ENCODE measurements at regions not wholly inside any gene's neighbourhood (a gene's known extent, or its start where the extent isn't known, plus 50 kb on each side); places are given as distances from the start of the nearest gene placed in this dataset.

DNA sequence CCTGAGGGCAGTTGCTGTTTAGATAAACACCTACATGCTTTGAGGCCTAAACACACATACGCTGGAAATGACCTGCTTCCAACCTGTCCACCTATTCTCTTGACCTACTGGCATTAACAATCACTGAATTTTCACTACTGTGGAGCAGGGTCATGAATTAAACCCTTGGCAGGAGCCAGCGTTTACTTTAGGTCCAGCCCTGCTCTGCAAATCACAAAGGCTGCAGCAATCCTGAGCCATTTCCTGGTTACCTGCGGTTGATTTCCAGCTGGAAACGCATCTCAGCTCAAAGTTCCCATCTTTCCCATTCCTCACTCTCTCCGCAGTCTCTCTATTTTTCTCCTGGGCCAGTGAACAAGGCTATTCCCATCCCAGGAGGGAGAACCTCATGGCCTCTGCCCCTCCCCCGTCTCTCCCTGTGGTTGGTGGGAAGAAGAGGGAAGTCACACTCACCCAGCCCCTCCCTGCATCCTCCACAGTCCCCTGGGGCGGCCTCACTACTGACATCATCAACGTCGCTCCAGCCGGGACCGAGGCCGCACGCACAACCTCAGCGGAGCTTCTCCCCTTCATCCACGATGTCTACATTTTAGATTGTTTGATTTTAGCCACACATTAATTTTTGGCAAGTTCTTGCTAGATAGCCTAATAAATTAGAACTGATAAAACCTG is 84.5 kb upstream of the SNTG2 start:
- TF ChIP-seq, protein P1, sequence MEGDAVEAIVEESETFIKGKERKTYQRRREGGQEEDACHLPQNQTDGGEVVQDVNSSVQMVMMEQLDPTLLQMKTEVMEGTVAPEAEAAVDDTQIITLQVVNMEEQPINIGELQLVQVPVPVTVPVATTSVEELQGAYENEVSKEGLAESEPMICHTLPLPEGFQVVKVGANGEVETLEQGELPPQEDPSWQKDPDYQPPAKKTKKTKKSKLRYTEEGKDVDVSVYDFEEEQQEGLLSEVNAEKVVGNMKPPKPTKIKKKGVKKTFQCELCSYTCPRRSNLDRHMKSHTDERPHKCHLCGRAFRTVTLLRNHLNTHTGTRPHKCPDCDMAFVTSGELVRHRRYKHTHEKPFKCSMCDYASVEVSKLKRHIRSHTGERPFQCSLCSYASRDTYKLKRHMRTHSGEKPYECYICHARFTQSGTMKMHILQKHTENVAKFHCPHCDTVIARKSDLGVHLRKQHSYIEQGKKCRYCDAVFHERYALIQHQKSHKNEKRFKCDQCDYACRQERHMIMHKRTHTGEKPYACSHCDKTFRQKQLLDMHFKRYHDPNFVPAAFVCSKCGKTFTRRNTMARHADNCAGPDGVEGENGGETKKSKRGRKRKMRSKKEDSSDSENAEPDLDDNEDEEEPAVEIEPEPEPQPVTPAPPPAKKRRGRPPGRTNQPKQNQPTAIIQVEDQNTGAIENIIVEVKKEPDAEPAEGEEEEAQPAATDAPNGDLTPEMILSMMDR (IDR thresholded peaks at IDR 0.05): no peak
- no peak overlapping the region for H3K27ac ChIP-seq
- peaks cover 11% of the 10 kb centered on the region for H3K27me3 ChIP-seq (ENCODE audit: low read depth)
- DNase-seq (no peak), ATAC-seq (no peak)
- intact Hi-C loops (cut with DNase I): no loop called here
- no peaks in the 10 kb centered on the region for H3K9me3 ChIP-seq
- no peaks in the 10 kb centered on the region for H3K4me1 ChIP-seq
- no peaks in the 10 kb centered on the region for H3K36me3 ChIP-seq
- H3K4me3 ChIP-seq: no peak overlapping the region

DNA sequence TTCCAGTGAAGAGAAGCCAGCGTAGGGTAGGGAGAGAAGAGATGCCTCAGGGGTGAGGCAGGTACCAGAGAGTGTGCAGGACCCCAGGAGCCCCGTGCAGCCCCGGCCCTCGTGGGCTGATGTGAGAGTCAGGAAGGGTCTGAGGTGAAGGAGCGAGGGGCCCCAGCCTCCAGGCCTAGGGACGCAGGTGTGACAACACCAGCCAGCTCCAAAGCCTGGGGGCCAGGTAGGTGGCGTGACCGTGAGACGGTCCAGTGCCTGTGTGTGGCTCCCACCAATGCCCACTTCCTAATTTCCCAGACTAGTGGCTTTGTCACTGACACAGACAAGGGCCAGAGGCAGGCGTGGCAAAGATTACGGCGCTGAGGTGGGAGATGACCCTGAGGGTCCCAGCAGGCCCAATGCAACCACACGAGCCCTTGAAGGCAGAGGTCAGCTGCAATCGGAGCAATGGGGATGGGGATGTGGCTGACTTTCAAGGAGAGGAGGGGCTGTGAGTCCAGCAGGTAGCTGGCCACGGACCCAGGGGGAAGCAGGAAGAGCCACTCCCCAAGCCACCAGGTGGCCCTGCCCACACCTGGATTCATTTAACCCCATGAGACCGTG is 86.0 kb upstream of the SNTG2 start:
- H3K9me3 ChIP-seq: no peaks in the 10 kb centered on the region
- TF ChIP-seq, protein P1 (IDR thresholded peaks at IDR 0.05): no peak
- DNase-seq: no peak
- no peak overlapping the region for H3K4me3 ChIP-seq
- no peaks in the 10 kb centered on the region for H3K4me1 ChIP-seq
- H3K27me3 ChIP-seq (ENCODE audit: low read depth): peaks cover 5% of the 10 kb centered on the region
- intact Hi-C loops (cut with DNase I): no loop called here
- no peak overlapping the region for H3K27ac ChIP-seq
- H3K36me3 ChIP-seq: no peaks in the 10 kb centered on the region
- ATAC-seq: no peak

DNA sequence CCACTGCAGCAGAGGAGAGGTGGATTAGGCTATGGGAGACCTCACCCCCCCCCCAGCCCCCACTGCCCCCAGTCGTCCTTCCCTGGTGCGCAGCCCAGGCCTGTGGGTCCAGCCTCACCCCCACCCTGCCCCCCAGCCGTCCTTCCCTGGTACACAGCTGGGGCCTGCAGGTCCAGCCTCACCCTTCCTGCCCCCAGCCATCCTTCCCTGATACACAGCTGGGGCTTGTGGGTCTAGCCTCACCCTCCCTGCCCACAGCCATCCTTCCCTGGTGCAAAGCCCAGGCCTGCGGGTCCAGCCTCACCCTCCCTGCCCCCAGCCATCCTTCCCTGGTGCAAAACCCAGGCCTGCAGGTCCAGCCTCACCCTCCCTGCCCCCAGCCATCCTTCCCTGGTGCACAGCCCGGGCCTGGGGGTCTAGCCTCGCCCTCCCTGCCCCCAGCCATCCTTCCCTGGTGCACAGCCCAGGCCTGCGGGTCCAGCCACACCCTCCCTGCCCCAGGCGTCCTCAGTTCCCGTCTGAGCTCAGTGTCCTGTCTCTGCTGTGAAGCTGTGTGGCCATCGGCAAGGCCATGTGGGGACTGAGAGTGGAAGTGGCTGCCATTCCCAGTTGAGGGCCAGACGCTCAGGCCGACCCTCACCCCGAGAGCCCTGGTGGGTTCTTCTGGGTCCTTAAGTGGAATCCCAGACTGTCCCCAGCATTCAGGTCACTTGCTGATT is 86.8 kb upstream of the SNTG2 start:
- intact Hi-C loops (cut with DNase I): no loop called here
- H3K27ac ChIP-seq: no peak overlapping the region

DNA sequence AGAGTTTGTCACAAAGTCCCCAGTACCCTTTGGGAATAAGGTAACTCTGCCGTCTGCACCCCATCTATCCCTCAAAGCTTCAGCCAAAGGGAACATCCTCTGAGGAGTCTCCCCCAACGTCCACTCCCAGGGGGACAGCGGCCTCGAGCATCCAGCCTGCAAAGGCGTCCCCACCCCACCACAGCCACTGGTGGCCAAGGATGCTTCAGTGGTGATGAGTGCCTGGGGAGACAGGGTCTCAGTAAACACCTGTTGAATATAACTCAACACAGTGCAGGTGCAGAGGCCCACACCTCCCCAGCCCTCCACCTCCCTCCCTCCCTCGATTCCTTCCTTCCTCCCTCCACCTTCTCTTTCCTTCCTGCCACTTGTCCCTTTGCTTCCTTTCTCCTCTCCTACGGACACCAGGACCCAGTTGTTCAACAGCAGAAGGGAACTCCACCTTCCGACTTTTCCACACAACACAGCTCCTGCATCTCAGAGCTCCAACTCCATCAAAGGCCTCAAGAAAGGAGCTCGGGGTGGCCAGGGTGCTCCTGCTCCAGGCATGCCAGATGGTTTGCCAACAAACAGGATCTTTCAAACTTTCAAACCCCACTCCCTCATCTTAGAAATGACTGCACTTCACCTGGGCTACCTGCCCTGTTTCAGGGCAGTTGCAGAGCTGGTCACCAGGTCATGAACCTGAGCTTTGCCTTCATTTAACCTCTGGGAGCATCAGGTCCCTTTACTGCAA is 87.8 kb upstream of the SNTG2 start:
- TF ChIP-seq, protein P1 (IDR thresholded peaks at IDR 0.05): no peak
- Histone ChIP-seq H3K27me3 (ENCODE audit: low read depth) (peaks cover 5% of the 10 kb centered on the region), H3K4me1 (no peaks in the 10 kb centered on the region), H3K36me3 (no peaks in the 10 kb centered on the region), H3K9me3 (no peaks in the 10 kb centered on the region), H3K4me3 (no peak overlapping the region), H3K27ac (no peak overlapping the region)
- no peak for DNase-seq
- ATAC-seq: no peak
- intact Hi-C loops (cut with DNase I): no loop called here

More for the DNA sequence above, 86.8 kb upstream of the SNTG2 start:
- peak in 1 of 2 donors; percentile 36 for ATAC-seq
- H3K9me3 ChIP-seq: no peaks in the 10 kb centered on the region
- H3K4me1 ChIP-seq: no peaks in the 10 kb centered on the region
- TF ChIP-seq, protein P1 (IDR thresholded peaks at IDR 0.05): no peak
- no peak for DNase-seq
- no peak overlapping the region for H3K4me3 ChIP-seq
- no peaks in the 10 kb centered on the region for H3K36me3 ChIP-seq
- H3K27me3 ChIP-seq (ENCODE audit: low read depth): peaks cover 5% of the 10 kb centered on the region

GRCh38 chr2:862355-862687 is 88.3 kb upstream of the SNTG2 start:
- H3K36me3 ChIP-seq: no peaks in the 10 kb centered on the region
- no peak overlapping the region for H3K27ac ChIP-seq
- intact Hi-C loops (cut with DNase I): no loop called here
- TF ChIP-seq, protein P1 (IDR thresholded peaks at IDR 0.05): no peak
- H3K4me3 ChIP-seq: no peak overlapping the region
- H3K4me1 ChIP-seq: no peaks in the 10 kb centered on the region
- no peak for DNase-seq
- no peak for ATAC-seq
- no peaks in the 10 kb centered on the region for H3K9me3 ChIP-seq
- peaks cover 4% of the 10 kb centered on the region for H3K27me3 ChIP-seq (ENCODE audit: low read depth)

Data from lower lobe of right lung (tissue), 2 donors.